ENCODE measurements at regions not wholly inside any gene's neighbourhood (a gene's known extent, or its start where the extent isn't known, plus 50 kb on each side); places are given as distances from the start of the nearest gene placed in this dataset.

- TF ChIP-seq POLR2A (IDR thresholded peaks at IDR 0.05) (no peak), CTCF (IDR thresholded peaks at IDR 0.05) (no peak)
These were observed 51.7 kb upstream of the CAPN7 start for GRCh38 chr3:15154326-15154725.
